Endothelial cell of umbilical vein (primary cell): ENCODE measurements at regions not wholly inside any gene's neighbourhood (a gene's known extent, or its start where the extent isn't known, plus 50 kb on each side); places are given as distances from the start of the nearest gene placed in this dataset.

Source experiments
- BruUV-seq: library from RNA; stranded (reverse); fragments of 400-500 nt; replicated peaks from 2 replicates; lab custom pipeline; 2021; lab: Mats Ljungman, UMichigan
- CTCF ChIA-PET: fragments of 300-600, 350-600 bp; sonication (Branson Sonifier 250); formaldehyde crosslinking; loops from one replicate; lab custom pipeline; 2021; ENCODE audit warnings: antibody characterized with exemption, inconsistent platforms; lab: Charles Lee
- POLR2A ChIA-PET: fragments of 300-600, 350-600 bp; sonication (Branson Sonifier 250); formaldehyde crosslinking; loops from one replicate; lab custom pipeline; 2021; ENCODE audit warnings: antibody characterized with exemption, inconsistent platforms; lab: Charles Lee
- DNase-seq: peaks from one replicate; pipeline ENCODE4 v3.0.0-alpha.2; 2011; ENCODE audit warnings: low read depth, low spot score
- FAIRE-seq: peaks from 2 replicates; lab custom pipeline; 2011; peaks lifted over from hg19 to GRCh38; lab: Jason Lieb, UNC
- H2AFZ ChIP-seq: 2 replicates; pipeline ENCODE4 v1.6.0; 2012; ENCODE audit warnings: low read depth, low read length, control low read depth, inconsistent platforms
- H3K27ac ChIP-seq: 2 replicates; pipeline ENCODE4 v1.5.1; 2011; ENCODE audit warnings: low read depth, mild to moderate bottlenecking, control low read depth, low read length, moderate library complexity; ENCODE audit not compliant: insufficient read depth
- H3K27me3 ChIP-seq, 2 experiments: 2 replicates each; pipeline versions ENCODE4 v1.6.0 to v1.6.1; 2011; ENCODE audit warnings: low read length in 2 of 2, mixed read lengths in 1 of 2; ENCODE audit not compliant: control insufficient read depth in 2 of 2, insufficient read depth in 2 of 2
- H3K36me3 ChIP-seq, 2 experiments: 2 replicates in 1 of 2; 3 replicates in 1 of 2; pipeline ENCODE4 v1.5.1; 2011; ENCODE audit warnings: low read length in 2 of 2, mild to moderate bottlenecking in 1 of 2, moderate library complexity in 1 of 2; ENCODE audit not compliant: control insufficient read depth in 2 of 2, insufficient read depth in 2 of 2; ENCODE audit errors: extremely low read depth in 1 of 2
- H3K4me1 ChIP-seq: 3 replicates; pipeline ENCODE4 v1.5.1; 2011; ENCODE audit warnings: mild to moderate bottlenecking, low read length; ENCODE audit not compliant: control insufficient read depth, insufficient read depth; ENCODE audit errors: extremely low read depth
- H3K4me2 ChIP-seq: 2 replicates; pipeline ENCODE4 v1.6.1; 2011; ENCODE audit warnings: low read length, control low read depth, mixed read lengths; ENCODE audit not compliant: insufficient read depth
- H3K4me3 ChIP-seq, 3 experiments: fragments of 200-600 bp in 1 of 3; sonication (generic), shearing (Covaris generic) in 1 of 3; replicated peaks in 1 of 3; 2 replicates each; pipeline ENCODE4 v1.5.1; 2011 to 2016; ENCODE audit warnings: control low read depth in 3 of 3, low read length in 3 of 3, mild to moderate bottlenecking in 2 of 3, inconsistent platforms in 1 of 3, low read depth in 1 of 3, moderate library complexity in 1 of 3; ENCODE audit not compliant: insufficient read depth in 1 of 3
- H3K79me2 ChIP-seq: 2 replicates; pipeline ENCODE4 v1.6.0; 2012; ENCODE audit warnings: low read length, inconsistent platforms; ENCODE audit not compliant: control insufficient read depth, insufficient read depth
- H3K9ac ChIP-seq: replicated peaks from 2 replicates; pipeline ENCODE3; 2011; ENCODE audit warnings: low read length, control low read depth; ENCODE audit not compliant: insufficient read depth; ENCODE audit errors: extremely low read depth
- H3K9me1 ChIP-seq: replicated peaks from 3 replicates; pipeline ENCODE4 v1.6.0; 2011; ENCODE audit warnings: mild to moderate bottlenecking, low read length; ENCODE audit not compliant: control insufficient read depth, insufficient read depth; ENCODE audit errors: extremely low read depth
- H3K9me3 ChIP-seq: replicated peaks from 2 replicates; pipeline ENCODE4 v1.5.1; 2012; ENCODE audit warnings: low read length, inconsistent platforms; ENCODE audit not compliant: control insufficient read depth, insufficient read depth
- H4K20me1 ChIP-seq: replicated peaks from 2 replicates; pipeline ENCODE3; 2011; ENCODE audit warnings: mild to moderate bottlenecking, low read length; ENCODE audit not compliant: control insufficient read depth, insufficient read depth; ENCODE audit errors: extremely low read depth
- CTCF ChIP-seq, 2 donors: IDR thresholded peaks; 1 replicate in 1 of 2; 2 replicates in 1 of 2; pipeline ENCODE4 v1.5.1; 2011; ENCODE audit warnings: low read length in 2 of 2, mild to moderate bottlenecking in 2 of 2, moderate library complexity in 2 of 2, control low read depth in 1 of 2, inconsistent platforms in 1 of 2, low read depth in 1 of 2; ENCODE audit not compliant: insufficient read depth in 1 of 2; ENCODE audit errors: extremely low read depth in 1 of 2
- EZH2 ChIP-seq: IDR thresholded peaks from 2 replicates; pipeline ENCODE4 v1.6.1; 2012; ENCODE audit warnings: borderline replicate concordance, low read depth, mild to moderate bottlenecking, moderate library complexity, low read length, inconsistent platforms; ENCODE audit not compliant: severe bottlenecking
- FOS ChIP-seq: IDR thresholded peaks from 2 replicates; pipeline ENCODE4 v1.6.1; 2011; ENCODE audit warnings: mild to moderate bottlenecking, low read length, moderate library complexity, borderline replicate concordance; ENCODE audit not compliant: insufficient read depth
- GATA2 ChIP-seq: IDR thresholded peaks from 2 replicates; pipeline ENCODE4 v1.7.0; 2011; ENCODE audit warnings: low read depth, mild to moderate bottlenecking, moderate library complexity, mixed read lengths, low read length; ENCODE audit not compliant: insufficient read length, insufficient read depth
- JUN ChIP-seq: IDR thresholded peaks from 2 replicates; pipeline ENCODE4 v1.6.1; 2011; ENCODE audit warnings: borderline replicate concordance, low read depth; ENCODE audit not compliant: insufficient read length, insufficient read depth
- MYC ChIP-seq: IDR thresholded peaks from one replicate; pipeline ENCODE4 v1.6.1; 2011; ENCODE audit warnings: mild to moderate bottlenecking, low read depth, low read length
- POLR2A ChIP-seq: IDR thresholded peaks from 2 replicates; pipeline ENCODE4 v1.6.1; 2012; ENCODE audit warnings: low read depth, mild to moderate bottlenecking, control low read depth, low read length
- POLR2AphosphoS5 ChIP-seq: IDR thresholded peaks from 2 replicates; pipeline ENCODE4 v1.6.1; 2012; ENCODE audit warnings: low read depth, mild to moderate bottlenecking, control low read depth, low read length, moderate library complexity; ENCODE audit not compliant: insufficient read depth
- dilution Hi-C: fragments of 300-500 bp; cut with MboI; formaldehyde crosslinking; loops from one replicate; pipeline ENCODE4 v1.15.0; 2019; ENCODE audit warnings: low sequenced_read_pairs; ENCODE audit not compliant: extremely low pct_ligation_motif_present
- intact Hi-C: fragments of 100-400 bp; cut with micrococcal nuclease; formaldehyde crosslinking; loops from one replicate; pipeline ENCODE4 v1.10.0; 2022
- TF ChIP-seq, protein P1 (sequence below): IDR thresholded peaks from 2 replicates; pipeline ENCODE4 v1.6.1; 2011; ENCODE audit not compliant: insufficient read depth, insufficient read length

DNA sequence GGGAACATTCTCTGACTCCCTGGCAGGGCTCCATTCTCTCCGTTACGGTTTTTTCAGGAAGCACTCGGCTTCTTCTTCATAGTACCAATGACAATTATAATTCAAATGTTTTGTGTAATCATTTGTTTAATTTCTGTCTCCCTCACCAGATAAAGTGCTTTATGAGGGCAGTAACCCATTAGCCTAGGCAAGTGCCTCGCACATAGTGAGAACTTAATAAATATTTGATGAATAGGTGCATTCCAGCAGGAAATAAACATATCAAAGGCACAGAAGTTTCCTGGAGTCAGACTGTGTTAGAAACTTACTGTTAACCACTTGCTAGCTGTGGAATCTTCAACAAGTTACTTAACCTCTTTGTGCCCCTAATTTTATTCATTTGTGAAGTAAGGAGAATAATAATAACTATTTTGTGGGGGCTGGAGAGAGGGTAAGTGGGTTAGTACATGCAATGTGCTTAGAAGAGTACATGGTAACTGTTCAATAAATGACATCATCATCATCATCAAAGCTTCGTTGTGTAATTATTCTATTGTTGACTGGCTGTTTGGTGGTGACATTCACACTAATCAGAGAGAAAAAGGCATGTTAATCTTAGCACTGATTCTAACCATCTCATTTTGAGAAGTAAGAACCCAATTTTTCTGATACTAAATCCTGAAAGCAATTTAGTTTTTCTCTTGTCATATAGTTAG lies 352.3 kb downstream of the INSIG2 start:
- TF ChIP-seq CTCF (IDR thresholded peaks at IDR 0.05; ENCODE audit: extremely low read depth in 1 of 2, insufficient read depth in 1 of 2, low read depth in 1 of 2, low read length in 2 of 2): no peak
- TF ChIP-seq EZH2: no peak
- TF ChIP-seq FOS: no peak
- no peak for TF ChIP-seq POLR2AphosphoS5
- TF ChIP-seq GATA2: no peak
- no peak for TF ChIP-seq JUN
- TF ChIP-seq, protein P1, sequence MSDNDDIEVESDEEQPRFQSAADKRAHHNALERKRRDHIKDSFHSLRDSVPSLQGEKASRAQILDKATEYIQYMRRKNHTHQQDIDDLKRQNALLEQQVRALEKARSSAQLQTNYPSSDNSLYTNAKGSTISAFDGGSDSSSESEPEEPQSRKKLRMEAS: no peak
- no peak for TF ChIP-seq POLR2A
- no peak for TF ChIP-seq MYC
- Histone ChIP-seq H3K9me3 (no peaks in the 10 kb centered on the region), H4K20me1 (no peaks in the 10 kb centered on the region), H3K9ac (no peak overlapping the region), H3K4me2 (no peak overlapping the region), H3K27ac (no peak overlapping the region), H3K4me3 (no peak overlapping the region), H3K79me2 (no peaks in the 10 kb centered on the region), H2AFZ (no peak overlapping the region), H3K27me3 (no peaks in the 10 kb centered on the region), H3K4me1 (no peaks in the 10 kb centered on the region), H3K36me3 (no peaks in the 10 kb centered on the region), H3K9me1 (no peaks in the 10 kb centered on the region)
- POLR2A ChIA-PET: no interaction called here
- intact Hi-C loops (no loop called here), dilution Hi-C loops (no loop called here)
- FAIRE-seq: no peak
- DNase-seq: no peak
- CTCF ChIA-PET: no interaction called here
- BruUV-seq: no TSS peak
